GM18907 (cell line): ENCODE measurements at regions not wholly inside any gene's neighbourhood (a gene's known extent, or its start where the extent isn't known, plus 50 kb on each side); places are given as distances from the start of the nearest gene placed in this dataset.
"Not testable (repeated sequence)": the region's sequence is repeated elsewhere in the genome, so short reads cannot be mapped to it uniquely, and the experiment has no call there.

Experiments
- ATAC-seq: cut with Tn5 transposase; IDR thresholded peaks from one replicate; pipeline ENCODE4 v1.9.1; 2021; ENCODE audit warnings: mild to moderate bottlenecking, moderate library complexity; ENCODE audit not compliant: unreplicated experiment

DNA sequence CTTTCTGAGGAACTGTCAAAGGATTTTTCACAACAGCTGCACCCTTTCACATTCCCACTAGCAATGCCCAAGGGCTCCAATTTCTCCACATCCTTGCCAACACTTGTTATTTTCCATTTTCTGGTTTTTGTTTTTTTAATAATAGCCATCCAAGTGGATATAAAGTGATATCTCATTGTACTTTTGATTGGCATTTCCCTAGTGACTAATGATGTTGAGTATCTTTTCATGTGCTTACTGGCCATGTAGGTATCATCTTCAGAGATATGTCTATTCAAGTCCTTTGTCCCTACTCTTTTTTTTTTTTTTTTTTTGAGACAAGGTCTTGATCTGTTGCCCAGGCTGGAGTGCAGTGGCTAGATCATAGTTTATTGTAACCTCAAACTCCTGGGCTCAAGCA, 115.8 kb upstream of the HAND1 start:
- ATAC-seq = no peak

DNA sequence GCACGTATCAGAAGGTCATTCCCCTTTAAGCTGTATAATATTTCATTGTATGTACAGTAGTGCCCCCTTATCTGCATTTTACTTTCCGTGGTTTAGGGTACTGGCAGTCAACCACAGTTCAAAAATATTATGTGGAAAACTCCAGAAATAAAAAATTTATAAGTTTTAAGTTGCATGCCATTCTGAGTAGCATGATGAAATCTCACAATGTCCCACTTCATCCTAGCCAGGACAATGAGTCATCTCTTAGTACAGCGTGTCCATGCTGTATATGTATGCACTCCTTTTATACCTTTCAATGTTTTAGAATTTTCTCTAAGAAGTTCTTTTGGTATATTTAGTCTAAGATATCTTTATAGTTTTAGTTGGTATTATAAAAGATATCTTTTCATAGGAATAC, 115.0 kb upstream of the HAND1 start:
- ATAC-seq = no peak

DNA sequence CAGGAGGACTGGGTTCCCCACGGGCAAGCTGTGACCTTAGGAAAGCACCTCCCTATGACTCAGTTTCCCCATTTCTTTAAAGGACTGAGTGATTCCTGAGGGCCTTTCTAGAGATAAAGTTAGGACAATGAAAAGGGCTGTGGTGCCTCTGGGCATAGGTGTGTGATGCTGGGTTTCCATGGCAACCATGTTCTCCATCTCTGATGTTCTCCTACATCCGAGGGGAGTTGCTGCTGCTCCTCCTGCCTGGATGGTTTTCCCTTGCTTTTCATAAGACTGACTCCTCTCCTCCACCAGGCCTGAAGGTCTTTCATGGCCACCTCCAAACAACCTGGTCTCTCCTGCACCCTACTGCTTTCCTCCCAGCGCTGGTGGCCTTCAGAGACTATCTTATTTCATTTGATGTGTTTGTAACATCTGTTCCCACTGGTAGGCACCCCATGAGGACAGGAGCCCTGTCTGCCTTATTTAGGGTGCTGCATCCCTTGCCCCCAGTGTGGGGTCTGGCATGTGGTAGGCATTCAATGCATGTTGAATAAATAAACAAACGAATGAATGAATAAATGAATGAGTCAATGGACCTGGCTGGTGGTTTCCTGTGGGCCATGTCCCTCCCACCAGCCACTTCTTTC, 112.2 kb upstream of the HAND1 start:
- no peak for ATAC-seq

DNA sequence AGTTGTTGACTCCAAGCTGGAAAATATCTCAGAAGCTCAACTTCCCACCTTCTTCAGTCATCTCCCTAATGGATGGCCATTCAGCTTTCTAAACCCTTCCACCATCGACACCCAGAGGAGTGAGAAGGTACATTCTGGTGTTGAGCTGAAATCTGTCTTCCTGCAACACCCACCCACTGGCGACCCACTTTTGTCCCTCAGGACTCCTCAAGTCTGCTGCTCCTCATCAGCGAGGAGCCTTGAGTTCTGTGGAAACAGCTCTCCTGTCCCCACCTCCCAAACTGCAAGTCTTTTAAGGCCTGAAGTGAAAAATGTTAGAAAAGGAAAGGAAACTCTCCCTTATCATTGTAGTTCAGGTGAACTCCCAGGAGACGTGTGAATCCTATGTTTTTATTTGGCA, 111.5 kb upstream of the HAND1 start:
- no peak for ATAC-seq

DNA sequence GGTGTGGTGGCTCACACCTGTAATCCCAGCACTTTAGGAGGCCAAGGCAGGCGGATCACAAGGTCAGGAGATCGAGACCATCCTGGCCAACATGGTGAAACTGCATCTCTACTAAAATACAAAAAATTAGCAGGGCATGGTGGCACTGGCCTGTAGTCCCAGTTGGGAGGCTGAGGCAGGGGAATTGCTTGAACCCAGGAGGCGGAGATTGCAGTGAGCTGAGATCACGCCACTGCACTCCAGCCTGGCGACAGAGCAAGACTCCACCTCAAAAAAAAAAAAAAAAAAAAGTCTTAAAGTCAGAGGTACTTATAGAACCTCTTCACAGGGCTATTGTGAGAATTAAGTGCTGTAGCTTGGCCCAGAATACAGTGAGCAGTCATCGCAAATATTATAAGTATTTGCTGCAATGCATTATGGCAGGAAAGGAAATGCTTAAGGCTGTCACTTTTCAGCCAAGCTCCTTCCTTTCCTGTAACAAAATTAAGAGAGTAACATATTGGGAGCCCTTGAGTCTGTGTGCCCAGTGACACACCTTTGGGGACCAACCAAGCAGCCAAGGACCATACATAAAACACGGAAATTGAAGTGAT, 110.9 kb upstream of the HAND1 start:
- ATAC-seq = not testable (repeated sequence)

DNA sequence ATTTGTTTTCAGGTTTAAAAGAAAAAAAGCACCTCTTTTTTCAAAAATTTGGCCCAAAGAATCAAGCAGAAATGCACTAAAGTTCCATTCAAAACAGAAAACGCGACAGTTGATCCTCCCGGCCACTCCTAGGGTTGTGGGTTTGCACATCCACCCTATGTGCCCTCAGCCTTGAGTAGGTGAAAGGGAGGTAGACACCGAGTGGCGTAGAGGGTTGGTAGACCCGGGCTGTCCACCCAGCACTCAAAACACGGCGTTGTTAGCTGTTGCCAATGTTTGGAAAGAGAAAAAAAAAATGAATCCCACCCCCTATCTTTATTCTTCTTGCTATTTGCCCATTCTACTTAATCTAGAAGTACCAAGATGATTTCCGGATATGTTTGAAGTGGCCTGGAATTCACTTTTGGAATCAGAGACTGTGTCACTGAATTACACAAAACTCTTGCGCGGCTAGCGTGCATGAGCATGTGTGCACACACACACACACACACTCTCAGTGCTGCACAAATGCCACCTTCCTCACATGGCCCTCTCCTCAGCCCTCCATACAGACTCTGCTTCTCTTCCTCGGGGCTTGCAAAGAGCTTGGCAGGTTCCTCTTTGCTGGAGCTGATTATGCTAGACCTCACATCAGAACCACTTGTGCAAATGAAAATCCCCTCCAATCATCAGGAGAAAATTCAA, 110.2 kb upstream of the HAND1 start:
- no peak for ATAC-seq

DNA sequence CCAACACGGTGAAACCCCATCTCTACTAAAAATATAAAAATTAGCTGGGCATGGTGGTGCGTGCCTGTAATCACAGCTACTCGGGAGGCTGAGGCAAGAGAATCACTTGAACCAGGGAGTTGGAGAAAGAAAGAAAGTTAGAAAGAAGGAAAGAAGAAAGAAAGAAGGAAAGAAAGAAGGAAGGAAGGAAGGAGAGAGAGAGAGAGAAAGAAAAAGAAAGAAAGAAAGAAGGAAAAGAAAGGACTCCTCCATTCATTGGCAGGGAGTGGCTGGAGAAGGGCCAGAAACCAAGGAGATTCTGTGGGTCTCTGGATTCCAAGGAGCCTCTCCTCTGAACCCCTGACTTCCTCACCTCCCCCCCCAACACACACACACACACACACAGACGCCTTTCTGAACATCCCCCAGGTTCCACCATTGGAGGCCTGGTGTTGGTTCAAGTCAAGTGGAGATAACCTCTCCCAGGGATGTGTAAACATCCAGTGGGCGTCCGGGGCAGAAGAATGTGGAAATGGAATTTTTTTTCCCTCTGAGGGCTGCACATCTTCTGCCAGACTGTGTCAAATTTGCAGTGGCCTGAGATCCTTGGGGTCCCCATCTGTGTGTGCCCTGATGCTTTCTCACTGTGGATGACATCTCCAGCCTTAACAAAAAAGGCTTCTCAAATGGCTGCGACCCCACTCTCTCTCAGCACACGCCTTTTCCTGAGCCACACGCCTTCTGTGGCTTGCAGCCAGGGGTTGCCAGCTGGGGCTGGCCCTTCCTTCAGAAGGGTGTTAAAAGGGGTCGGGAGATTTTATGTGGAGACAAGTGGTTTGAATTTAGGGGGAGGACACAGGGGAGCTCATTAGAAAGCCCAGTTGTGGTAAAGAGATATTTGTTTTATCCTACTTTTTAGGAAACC, 109.3 kb upstream of the HAND1 start:
- ATAC-seq = no peak

DNA sequence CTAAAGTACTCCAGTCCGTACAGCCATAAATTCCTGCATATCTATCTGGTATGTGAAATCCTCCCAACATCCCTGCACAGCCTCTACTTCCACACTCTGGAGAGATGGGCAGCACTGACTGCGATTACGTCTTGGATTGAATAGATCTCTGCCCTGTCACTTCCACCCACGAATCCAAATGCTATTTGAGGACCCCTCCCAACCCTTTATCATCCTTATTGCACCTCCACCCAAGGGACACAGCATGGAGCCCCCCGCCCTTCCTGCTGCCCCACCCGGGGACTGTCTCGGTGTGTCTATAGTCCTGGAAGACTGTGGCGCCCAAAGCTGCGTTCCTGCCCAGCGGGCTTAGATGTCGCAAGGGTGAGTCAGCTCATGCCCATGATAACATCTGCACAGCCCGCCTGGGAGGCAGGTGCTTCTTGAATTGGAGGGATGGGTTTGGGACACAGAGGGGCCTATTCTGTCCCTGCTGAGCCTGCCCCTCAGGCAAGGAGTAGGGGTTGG, 105.7 kb upstream of the HAND1 start:
- no peak for ATAC-seq

DNA sequence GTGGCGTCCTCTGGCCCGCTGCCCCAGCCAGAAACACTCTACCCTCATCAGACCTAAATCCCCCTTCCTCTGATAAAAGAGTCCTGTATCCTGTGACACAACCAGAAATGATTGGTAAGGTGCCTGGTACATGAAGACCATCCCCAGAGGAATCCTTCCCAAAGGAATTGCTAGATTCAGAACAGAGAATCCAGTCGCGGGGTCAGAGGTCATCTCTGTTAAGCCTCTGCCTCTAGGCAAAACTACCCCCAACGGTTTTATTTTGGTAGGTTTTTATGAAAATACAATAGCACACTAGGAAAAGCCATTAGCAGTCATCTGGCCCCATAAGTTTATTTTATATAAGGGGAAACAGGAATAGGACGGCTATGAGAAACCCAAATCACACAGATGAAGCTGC, 102.4 kb upstream of the HAND1 start:
- ATAC-seq = no peak

DNA sequence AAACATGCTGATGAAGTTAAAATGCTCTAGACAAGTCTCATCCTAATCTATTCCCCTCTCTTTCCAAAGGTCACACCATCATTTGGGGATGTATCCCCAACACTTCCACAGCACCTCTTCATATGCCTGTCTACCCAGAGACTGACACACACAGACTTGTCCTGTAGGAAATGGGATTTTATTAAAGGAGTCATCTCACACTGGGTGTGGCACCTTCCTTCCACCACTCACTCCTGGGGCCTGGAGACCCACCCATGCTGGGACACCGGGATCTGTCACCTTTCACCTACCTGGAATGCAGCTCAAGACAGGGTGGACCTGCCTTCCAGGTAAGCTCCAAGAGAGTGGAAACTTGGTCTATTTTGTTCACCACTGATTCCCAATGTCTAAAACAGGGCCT, 99.4 kb upstream of the HAND1 start:
- ATAC-seq = no peak

DNA sequence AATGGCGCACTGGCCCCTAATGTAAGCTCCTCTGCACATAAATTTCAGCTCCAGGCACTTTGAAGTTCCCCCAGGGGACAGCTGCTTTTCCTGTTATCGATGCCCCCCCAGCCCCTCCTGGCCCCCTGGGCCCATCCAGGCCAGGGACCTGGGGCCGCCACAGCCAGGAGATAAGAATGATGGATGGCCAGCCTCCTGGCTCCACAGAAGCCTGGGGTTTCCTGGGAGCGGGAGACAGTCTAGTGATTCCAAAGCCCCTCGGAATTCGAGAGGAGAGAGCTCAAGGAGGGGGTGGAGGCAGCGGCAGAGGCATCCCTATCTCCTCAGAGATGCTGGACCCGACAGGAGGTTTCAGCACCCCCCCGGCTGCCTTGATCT, 98.4 kb upstream of the HAND1 start:
- ATAC-seq = no peak

DNA sequence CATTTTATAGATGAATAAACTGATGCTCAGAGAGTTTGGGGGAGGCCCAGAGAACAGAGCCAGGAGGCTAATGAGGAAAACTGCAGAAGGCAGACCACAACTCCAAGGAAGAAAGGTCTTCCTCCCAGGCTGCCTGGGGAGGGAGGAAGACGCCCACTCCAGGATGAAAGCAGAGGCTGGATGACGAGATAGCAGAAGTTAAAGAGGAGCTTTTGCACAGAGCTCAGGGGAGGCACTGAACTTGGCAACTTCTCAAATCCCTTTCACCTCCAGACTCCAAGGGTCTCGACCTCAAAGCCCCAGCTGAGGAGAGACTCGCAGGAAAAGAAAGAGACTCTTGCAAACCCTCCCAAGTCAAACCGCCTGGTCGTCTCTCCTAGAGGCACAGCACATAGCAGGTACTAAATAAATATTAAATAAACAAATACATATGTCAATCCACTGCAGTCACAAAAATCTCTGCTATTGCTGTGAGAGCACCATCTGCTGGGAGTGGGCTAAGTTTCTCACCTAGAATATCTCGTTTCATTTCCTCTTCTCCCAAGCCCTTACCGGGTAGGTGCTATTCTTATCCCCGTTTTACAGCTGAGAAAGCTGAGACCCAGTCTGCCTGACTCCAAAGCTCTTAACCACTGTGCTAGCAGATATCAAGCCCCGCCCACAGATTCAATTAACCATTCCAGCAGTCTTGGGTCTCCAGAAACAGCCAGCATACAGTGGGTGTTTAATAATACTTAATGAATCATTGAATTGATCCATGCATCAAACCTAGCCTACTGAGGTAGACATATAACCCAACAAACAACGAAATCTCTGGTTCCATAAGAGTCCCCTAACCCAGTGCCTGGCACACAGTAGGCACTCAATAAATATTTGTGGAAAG, 97.8 kb upstream of the HAND1 start:
- peak; percentile 89 for ATAC-seq

DNA sequence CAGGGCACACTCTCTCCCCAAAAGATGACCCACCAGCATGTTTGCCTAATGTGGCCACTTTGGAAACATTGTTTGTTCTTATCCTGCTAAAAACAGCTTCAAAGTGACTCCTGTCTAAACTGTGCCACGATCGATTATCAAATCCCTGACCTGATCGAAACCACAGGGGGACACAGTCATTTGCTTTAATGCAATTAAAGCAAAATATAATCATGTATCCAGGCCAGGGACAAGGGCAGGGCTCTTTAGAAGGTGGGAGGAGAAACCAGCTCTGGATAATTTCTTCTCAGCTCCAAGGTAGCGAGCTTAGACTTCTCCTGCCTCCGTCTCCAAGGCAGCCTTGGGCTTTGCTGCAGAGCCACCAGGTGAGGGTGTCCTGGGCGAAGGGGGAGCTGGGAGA, 95.0 kb upstream of the HAND1 start:
- no peak for ATAC-seq

DNA sequence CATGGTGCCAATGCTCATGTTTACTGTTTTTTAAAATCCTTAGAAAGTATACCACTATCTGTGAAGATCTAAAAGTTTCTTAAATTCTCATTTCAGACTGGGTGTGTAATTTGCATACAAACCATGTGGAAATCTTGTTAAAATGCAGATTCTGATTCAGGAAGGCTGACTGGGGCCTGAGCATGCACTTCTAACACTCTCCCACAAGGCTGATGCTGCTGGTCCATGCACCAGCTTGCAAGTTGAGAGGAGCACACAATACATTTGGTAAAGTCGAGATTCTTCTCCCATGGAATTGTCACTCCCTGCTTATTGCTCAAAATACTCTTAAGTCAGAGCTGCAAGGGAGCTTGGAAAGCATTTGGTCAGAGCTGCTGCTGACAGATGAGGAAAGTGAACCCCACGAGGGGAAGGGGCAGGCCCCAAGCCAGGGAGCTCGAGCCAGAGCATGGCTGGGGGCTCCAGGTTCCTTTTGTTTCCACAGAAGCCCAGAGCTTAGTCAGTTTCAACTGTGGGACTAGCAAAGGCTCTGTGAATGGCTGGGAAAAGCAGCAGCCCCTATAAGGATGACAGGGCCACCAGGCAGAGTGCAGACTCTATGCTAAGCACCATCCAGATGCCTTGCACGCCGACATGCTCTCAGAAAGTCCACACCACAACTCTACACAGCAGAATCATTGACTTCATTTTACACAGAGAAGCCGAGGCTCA, 93.5 kb upstream of the HAND1 start:
- no peak for ATAC-seq

DNA sequence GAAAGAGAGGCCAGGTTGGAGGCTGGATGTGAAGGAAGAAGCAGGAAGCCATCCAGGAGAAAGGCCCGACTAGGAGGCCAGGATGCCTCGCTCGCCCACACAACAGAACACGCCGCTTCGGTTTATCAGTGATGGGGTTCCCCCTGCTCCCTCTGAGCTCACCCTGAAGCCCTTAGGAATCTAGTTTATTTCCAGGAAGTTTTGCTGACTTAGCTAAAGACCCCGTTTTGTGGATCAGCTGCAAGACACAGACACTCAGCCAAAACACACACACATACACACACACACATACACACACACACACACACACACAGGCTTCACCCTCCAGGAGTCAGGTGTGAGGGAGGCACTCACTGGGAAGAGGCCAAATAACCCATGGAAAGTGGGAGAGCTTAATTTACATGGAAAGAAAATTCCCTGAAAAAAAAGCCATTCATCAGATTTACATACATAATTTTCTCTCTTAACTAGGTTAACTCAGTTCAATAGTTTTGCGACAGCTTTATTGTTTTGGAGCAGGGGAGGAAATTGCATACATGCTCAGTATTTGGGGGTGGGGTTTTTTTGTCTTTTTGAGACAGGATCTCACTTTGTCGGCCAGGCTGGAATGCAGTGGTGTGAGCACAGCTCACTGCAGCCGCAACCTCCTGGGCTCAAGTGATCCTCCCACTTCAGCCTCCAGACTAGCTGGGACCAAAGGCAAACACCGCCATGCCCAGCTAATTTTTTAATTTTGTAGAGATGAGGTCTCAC, 92.7 kb upstream of the HAND1 start:
- ATAC-seq = no peak

DNA sequence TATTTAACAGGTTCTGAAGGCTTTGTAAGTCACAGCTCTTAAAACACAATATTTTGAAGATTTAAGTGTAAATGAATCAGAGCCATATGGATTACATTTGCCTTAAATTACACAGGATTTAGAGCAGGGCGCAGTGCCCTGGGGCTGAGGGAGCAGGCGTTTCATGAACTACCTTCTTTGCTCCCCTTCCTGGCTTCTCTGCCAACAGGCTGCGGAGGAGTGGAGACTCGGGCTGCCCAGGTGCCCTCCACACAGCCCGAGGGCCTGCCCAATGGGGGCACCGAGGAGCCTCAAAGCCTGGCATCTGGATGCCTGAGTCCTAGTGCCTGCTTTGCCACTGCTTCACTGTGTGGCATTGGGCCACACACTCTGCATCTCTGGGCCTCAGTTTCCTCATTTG, 90.6 kb upstream of the HAND1 start:
- no peak for ATAC-seq

DNA sequence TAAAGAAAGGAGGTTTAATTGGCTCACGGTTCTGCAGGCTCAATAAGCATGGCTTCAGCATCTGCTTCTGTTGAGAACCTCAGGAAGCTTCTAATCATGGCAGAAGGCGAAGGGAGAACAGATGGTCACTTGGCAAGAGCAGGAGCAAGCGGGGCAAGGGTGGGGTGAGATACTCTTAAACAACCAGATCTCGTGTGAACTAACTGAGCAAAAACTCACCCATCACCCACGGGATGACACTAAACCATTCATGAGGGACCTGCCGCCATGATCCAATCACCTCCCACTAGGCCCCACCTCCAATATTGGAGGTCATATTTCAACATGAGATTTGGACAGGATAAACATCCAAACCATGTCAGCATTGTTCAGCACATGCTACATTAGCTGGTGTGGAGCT, 89.1 kb upstream of the HAND1 start:
- ATAC-seq = no peak

DNA sequence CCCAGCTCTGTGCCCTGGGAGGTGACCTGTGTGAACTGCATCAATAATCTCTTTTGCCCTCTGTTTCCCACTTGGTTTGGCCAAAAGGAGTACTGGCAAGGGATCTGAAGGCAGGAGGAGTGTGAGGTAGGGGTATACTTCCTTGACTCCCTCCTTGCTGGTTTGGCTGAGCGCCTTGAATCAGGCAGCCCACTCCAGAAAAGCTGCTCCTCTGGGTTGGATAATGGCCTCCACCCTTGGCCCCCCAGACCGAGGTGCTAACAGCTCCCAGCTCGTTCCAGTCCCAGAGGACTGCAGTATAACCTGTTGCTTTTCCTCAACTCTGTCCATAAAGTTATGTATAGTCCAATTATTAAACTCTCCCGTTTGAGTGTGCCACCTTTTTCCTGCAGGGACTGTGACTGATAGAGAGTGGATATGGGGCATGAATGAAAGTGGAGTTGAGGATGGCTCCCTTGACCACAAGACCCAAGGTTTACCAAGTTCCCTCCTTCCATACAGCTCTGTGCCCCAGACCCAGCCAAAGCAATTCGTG, 88.2 kb upstream of the HAND1 start:
- no peak for ATAC-seq

DNA sequence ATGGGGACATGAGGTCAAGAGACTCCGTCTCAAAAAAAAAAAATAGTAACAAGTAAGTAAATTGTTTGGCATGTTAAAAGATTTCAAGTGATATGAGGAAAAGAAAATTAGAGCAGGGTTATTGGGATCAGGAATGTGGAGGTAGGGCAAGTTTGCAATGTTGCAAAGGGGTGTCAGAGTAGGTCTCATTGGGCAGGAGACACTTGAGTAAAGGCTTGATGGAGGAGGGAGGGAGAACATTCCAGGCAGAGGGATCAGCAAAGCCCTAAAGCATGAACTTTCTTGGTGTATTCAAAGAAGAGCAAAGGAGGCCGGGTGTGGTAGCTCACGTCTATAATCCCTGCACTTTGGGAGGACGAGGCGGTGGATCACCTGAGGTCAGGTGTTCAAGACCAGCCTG, 87.1 kb upstream of the HAND1 start:
- ATAC-seq = no peak
